ENCODE measurements at regions not wholly inside any gene's neighbourhood (a gene's known extent, or its start where the extent isn't known, plus 50 kb on each side); places are given as distances from the start of the nearest gene placed in this dataset.
A peak's percentile ranks its signal among the peaks of the same experiment; 100 is the strongest.

DNA sequence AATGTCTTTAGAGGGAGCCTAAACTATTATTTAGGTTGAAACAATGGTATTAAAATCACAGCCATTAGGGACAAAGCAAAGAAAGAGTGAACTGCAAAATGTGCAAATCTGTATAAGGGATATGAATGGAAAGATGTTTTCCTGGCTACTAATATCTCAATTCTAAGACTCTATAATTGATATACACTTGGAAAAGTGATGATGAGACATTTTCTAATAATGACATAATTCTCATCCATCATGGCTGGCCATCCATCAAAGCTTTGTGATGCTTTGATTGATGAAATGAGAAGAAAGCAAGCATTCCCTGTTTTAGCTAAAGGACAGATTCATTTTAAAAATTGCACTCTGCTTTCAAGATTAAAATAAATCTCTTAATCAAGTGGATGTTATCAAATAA lies 965.5 kb upstream of the IGFBP7 start:
- TF ChIP-seq, protein P1, sequence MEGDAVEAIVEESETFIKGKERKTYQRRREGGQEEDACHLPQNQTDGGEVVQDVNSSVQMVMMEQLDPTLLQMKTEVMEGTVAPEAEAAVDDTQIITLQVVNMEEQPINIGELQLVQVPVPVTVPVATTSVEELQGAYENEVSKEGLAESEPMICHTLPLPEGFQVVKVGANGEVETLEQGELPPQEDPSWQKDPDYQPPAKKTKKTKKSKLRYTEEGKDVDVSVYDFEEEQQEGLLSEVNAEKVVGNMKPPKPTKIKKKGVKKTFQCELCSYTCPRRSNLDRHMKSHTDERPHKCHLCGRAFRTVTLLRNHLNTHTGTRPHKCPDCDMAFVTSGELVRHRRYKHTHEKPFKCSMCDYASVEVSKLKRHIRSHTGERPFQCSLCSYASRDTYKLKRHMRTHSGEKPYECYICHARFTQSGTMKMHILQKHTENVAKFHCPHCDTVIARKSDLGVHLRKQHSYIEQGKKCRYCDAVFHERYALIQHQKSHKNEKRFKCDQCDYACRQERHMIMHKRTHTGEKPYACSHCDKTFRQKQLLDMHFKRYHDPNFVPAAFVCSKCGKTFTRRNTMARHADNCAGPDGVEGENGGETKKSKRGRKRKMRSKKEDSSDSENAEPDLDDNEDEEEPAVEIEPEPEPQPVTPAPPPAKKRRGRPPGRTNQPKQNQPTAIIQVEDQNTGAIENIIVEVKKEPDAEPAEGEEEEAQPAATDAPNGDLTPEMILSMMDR (IDR thresholded peaks at IDR 0.05; ENCODE audit: insufficient read depth, missing control alignments) = no peak
- FAIRE-seq (peak; percentile 16), DNase-seq (ENCODE audit: insufficient read length, low spot score) (no peak)

DNA sequence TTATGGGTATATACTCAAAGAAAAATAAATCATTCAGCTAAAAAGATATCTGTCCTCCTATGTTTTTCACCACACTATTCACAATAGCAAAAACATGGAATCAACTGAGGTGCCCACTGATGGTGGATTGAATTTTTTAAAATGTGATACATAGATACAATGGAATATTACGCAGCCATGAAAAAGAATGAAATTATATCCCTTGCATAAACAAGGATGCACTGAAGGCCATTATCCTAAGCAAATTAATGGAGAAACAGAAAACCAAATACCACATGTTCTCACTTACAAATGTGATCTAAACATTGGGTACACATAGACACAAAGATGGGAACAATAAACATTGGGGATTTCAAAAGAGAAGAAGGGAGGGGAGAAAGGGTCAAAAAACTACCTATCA lies 964.2 kb upstream of the IGFBP7 start:
- TF ChIP-seq, protein P1 (IDR thresholded peaks at IDR 0.05; ENCODE audit: insufficient read depth, missing control alignments) = no peak
- DNase-seq (ENCODE audit: insufficient read length, low spot score) = no peak
- peak; percentile 56 for FAIRE-seq

DNA sequence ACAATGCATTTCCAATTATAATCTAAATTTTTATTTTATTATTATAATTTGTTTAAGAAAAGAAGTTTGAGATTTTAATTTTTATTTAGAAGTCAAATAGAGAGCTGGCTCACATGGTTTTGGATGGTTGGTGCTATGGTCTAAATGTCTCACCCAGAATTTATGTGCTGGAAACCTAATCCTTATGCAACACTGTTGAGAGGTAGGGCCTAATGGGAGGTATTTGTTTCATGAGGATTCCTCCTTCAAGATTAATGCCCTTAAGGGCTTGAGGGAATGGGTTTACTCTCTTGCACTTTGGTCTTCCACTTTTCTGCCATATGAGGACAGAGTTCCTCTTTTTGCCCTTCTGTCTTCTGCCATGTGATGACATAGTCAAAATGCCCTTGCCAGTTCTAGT lies 960.5 kb upstream of the IGFBP7 start:
- TF ChIP-seq, protein P1 (IDR thresholded peaks at IDR 0.05; ENCODE audit: insufficient read depth, missing control alignments) = no peak
- FAIRE-seq = no peak
- no peak for DNase-seq (ENCODE audit: insufficient read length, low spot score)

- no peak for FAIRE-seq
- TF ChIP-seq, protein P1 (IDR thresholded peaks at IDR 0.05; ENCODE audit: insufficient read depth, missing control alignments) = no peak
- DNase-seq (ENCODE audit: insufficient read length, low spot score) = no peak
Measured at GRCh38 chr4:58064653-58065052, 954.5 kb upstream of the IGFBP7 start.

DNA sequence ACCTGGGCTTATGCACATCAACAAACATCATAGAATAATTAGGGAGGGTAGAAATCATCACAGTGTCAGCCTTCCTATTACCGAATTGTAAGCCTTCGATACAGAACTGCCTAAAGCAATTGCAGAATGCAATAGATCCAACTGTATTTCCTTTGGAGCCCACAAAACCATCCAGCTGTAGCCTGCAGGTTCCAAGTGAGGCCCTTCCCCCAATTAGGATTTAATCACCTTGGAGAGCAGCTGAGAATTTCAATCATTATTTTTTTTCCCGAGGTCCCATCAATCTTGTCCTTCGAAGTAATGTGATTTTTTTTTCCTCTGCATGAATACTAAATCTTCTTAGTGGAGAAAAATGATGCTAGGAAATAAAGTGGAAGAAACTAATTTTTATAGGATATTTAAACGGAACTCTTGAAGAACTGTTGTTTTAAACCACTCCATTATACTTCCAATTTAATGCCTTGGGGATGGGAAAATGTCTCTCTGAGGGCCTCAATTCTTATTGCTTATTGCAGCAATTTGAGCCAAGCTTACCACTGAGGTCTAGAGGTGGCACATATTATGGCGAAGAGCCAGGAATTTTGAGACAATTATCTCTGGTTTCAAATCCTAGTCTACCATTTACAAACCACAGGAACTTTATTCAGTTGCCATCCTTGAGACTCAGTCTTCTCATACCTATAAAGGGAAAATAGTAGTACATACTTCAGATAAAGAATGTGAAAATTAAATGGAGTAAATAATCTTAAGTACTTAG lies 953.4 kb upstream of the IGFBP7 start:
- DNase-seq (ENCODE audit: insufficient read length, low spot score) = no peak
- TF ChIP-seq, protein P1 (IDR thresholded peaks at IDR 0.05; ENCODE audit: insufficient read depth, missing control alignments) = no peak
- FAIRE-seq = no peak

DNA sequence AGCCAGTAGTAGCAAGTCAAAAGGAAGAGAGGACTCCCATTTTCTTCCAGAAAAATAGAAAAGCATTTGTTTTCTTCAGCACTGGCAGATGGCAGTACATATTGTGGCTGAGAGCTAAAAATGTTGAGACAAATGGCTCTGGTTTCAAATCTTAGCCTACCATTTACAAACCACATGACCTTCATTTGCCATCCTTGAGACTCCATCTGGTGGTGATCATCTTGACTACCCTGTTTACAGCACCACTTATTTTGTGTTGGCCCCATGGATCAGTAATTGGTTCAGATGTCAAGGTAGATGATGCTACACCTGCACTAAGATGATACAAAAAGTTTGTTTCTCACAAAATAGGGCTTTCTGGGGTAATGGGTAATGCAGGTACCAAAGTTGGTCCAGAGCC lies 951.8 kb upstream of the IGFBP7 start:
- DNase-seq (ENCODE audit: insufficient read length, low spot score) = no peak
- FAIRE-seq = no peak

DNA sequence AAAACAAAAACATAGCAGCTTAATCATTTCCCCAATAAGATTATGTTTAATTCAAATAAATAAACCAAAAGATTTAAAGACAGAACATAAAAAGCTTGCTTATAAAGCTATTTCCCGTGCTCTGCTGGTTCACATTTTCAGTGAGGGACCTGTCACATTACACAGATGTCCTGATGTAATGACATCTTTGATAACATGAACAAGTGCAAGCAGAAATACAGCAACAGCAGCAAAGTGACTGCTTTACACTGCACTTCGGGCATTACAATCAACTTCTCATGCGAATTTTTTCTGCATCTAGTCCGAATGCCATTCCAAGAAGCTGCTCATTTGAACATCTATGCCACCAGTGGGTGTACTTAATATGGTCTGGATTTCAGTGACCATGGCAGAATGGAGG lies 940.3 kb upstream of the IGFBP7 start:
- FAIRE-seq (no peak), DNase-seq (ENCODE audit: insufficient read length, low spot score) (no peak)
- TF ChIP-seq, protein P1 (IDR thresholded peaks at IDR 0.05; ENCODE audit: insufficient read depth, missing control alignments) = no peak

More for the DNA sequence above, 951.8 kb upstream of the IGFBP7 start:
- TF ChIP-seq, protein P1 (IDR thresholded peaks at IDR 0.05; ENCODE audit: insufficient read depth, missing control alignments) = no peak

Measured in D721Med (cell line).